ENCODE measurements at regions not wholly inside any gene's neighbourhood (a gene's known extent, or its start where the extent isn't known, plus 50 kb on each side); places are given as distances from the start of the nearest gene placed in this dataset.

DNA sequence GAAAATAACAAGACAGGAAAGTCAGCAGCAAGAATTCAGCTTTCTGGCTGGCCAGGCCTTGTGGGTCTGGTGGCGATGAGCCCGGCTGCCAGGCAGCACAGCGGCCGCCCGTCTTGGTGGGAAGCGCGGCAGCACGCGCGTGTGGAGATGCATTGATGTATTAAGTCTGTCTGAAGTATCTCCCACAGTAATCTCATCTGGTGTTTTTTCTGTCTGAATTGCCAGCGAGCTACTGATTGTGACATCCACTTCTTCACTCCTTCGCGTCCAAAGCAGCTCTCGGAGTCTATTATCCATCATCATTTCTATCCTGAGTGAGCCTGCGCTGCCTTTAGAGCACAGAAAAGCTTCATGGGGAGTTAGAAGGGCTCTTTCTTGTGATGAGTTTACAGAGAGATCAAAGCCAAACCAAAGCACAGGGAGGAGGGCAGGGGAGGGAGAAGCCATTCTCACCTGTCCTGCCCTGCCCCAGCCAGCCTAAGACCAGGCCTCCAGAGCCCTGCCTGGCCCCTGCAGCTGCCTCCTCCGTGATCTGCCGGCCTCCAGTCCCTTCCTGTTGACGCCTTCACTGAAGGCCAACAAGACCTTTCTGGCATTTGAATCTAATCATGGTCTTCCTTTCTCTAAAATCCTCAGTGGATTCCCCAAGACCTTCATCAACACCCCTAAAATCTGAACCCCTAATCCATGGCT is 1419.0 kb downstream of the TBC1D22A start:
- TF ChIP-seq, protein P1, sequence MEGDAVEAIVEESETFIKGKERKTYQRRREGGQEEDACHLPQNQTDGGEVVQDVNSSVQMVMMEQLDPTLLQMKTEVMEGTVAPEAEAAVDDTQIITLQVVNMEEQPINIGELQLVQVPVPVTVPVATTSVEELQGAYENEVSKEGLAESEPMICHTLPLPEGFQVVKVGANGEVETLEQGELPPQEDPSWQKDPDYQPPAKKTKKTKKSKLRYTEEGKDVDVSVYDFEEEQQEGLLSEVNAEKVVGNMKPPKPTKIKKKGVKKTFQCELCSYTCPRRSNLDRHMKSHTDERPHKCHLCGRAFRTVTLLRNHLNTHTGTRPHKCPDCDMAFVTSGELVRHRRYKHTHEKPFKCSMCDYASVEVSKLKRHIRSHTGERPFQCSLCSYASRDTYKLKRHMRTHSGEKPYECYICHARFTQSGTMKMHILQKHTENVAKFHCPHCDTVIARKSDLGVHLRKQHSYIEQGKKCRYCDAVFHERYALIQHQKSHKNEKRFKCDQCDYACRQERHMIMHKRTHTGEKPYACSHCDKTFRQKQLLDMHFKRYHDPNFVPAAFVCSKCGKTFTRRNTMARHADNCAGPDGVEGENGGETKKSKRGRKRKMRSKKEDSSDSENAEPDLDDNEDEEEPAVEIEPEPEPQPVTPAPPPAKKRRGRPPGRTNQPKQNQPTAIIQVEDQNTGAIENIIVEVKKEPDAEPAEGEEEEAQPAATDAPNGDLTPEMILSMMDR (conservative IDR thresholded peaks at IDR 0.05) = no peak
- H3K4me1 Mint-ChIP-seq = no peaks in the 10 kb centered on the region
- H3K4me3 Mint-ChIP-seq = no peak overlapping the region

DNA sequence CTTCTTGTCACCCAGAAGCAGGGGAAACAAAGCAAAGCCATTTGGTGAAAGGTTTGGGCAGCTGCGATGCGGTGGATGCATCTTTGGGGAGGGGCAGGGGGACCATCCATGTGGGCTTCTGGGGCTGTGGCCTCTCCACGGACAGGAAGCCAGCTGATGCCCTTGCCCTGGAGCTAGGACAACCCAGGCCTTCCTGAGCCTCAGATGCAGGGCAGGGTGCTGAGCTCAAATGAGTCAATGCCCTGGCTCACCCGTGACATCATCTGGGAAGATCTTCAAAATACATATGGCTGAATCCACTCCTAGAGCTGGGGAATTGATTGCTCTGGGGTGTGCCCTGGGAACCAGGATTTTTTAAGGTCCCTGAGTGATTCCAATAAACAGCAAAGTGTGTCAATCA is 1418.2 kb downstream of the TBC1D22A start:
- no peak overlapping the region for H3K27ac Mint-ChIP-seq (ENCODE audit: unreplicated experiment)
- no peak for DNase-seq (ENCODE audit: low read depth, low spot score)

More for the DNA sequence above, 1419.0 kb downstream of the TBC1D22A start:
- Mint-ChIP-seq H3K27me3 (ENCODE audit: low read depth) (peaks cover 2% of the 10 kb centered on the region), H3K27ac (ENCODE audit: unreplicated experiment) (no peak overlapping the region), H3K36me3 (ENCODE audit: low read depth) (no peaks in the 10 kb centered on the region), H3K9me3 (no peaks in the 10 kb centered on the region)
- no peak for DNase-seq (ENCODE audit: low read depth, low spot score)

DNA sequence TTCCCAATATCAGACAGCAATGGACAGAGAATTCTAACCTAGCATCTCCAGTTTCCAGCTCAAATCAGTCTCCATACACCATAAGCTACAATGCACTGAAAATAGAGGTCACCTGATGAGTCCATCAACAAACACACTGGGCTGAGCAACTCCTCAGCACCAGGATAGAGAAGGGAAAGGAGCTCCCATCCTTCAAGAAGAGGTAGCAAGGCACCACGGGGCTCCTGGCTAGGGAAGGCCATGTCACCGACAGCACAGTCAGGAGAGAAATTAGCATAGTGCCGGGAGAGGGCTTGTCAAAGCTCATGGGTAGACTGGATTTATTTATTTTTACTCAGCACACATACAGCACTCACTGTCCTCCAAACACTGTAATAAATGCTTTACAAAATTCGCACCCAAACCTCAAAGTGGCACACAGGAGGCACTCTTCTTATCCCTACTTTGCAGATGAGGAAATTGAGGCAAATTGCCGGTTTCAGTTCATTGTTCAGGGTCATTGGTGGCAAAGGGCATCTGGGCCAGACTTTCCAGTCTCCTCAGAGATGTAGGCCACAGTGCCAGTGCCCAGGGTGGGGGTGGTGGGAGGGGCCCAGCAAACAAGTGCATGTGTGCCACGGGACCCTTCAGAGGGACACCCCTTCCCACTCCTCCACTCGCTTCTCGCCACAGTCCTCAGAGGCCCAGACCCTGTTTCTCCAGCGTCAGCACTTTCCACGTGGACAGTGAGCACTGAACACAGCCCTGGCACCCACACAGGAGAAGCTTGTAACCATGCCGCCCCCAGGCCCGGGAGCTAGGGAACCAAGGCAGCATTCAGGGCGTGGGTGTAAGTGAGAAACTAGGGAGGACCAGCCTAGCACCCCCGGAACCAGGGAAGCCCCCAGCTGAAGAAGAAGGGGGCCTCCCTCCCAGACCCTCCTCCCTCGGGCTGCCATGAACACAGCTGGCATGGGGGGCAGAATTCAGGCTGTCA is 1417.4 kb downstream of the TBC1D22A start:
- Mint-ChIP-seq H3K27me3 (ENCODE audit: low read depth) (peaks cover 2% of the 10 kb centered on the region), H3K36me3 (ENCODE audit: low read depth) (no peaks in the 10 kb centered on the region), H3K27ac (ENCODE audit: unreplicated experiment) (no peak overlapping the region), H3K4me1 (no peaks in the 10 kb centered on the region), H3K4me3 (no peak overlapping the region), H3K9me3 (no peaks in the 10 kb centered on the region)
- DNase-seq (ENCODE audit: low read depth, low spot score) = no peak
- TF ChIP-seq, protein P1 (conservative IDR thresholded peaks at IDR 0.05) = no peak

More for the DNA sequence above, 1418.2 kb downstream of the TBC1D22A start:
- Mint-ChIP-seq H3K27me3 (ENCODE audit: low read depth) (peaks cover 2% of the 10 kb centered on the region), H3K4me1 (no peaks in the 10 kb centered on the region), H3K36me3 (ENCODE audit: low read depth) (no peaks in the 10 kb centered on the region), H3K9me3 (no peaks in the 10 kb centered on the region), H3K4me3 (no peak overlapping the region)
- TF ChIP-seq, protein P1 (conservative IDR thresholded peaks at IDR 0.05) = no peak

DNA sequence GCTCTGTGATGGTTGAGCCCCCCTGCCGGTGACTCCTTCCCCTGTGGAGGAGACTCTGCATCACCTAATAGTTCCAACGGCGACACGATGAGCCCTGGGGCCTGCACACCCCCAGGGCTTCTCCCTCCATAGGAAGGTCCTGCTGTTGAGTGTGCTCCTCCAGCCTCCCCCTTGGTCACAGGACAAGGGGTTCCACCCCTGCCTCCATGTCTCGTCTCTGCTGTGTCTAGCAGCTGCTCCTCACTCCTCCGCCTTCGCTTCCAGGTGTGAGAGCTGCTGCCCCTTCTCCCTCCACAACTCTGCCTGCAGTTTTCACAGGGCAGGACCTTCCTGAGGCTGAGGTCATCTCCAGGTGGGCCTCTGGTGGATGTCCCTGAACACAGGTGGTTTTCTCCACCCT is 1416.1 kb downstream of the TBC1D22A start:
- H3K27ac Mint-ChIP-seq (ENCODE audit: unreplicated experiment) = no peak overlapping the region
- H3K27me3 Mint-ChIP-seq (ENCODE audit: low read depth) = peaks cover 2% of the 10 kb centered on the region
- no peaks in the 10 kb centered on the region for H3K9me3 Mint-ChIP-seq
- H3K4me3 Mint-ChIP-seq = no peak overlapping the region
- H3K36me3 Mint-ChIP-seq (ENCODE audit: low read depth) = no peaks in the 10 kb centered on the region
- TF ChIP-seq, protein P1 (conservative IDR thresholded peaks at IDR 0.05) = no peak
- no peak for DNase-seq (ENCODE audit: low read depth, low spot score)
- no peaks in the 10 kb centered on the region for H3K4me1 Mint-ChIP-seq

DNA sequence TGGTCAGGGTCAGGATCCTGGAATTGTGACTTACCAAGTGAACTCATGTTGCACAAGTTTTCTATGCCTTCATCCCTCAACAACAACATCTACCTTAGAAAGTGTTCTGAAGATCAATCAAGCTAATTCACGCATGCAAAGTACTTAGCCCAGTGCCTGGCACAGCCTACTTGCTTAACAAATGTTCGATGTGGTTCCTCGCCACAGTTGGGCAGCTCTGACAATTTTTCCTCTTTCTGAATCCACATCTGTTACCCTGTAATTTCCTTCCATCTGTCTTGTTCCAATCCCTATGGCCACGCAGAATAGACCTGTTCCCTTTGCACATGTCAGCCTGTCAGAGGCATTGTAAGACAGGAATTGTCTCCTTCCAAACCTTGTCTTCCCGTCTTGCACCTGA is 1415.2 kb downstream of the TBC1D22A start:
- DNase-seq (ENCODE audit: low read depth, low spot score) = no peak
- H3K9me3 Mint-ChIP-seq = no peaks in the 10 kb centered on the region
- peaks cover 4% of the 10 kb centered on the region for H3K27me3 Mint-ChIP-seq (ENCODE audit: low read depth)
- H3K27ac Mint-ChIP-seq (ENCODE audit: unreplicated experiment) = no peak overlapping the region
- no peak overlapping the region for H3K4me3 Mint-ChIP-seq
- H3K4me1 Mint-ChIP-seq = no peaks in the 10 kb centered on the region
- no peaks in the 10 kb centered on the region for H3K36me3 Mint-ChIP-seq (ENCODE audit: low read depth)
- TF ChIP-seq, protein P1 (conservative IDR thresholded peaks at IDR 0.05) = no peak

Data from neural crest cell (in vitro differentiated cells).